ENCODE measurements at regions not wholly inside any gene's neighbourhood (a gene's known extent, or its start where the extent isn't known, plus 50 kb on each side); places are given as distances from the start of the nearest gene placed in this dataset.

DNA sequence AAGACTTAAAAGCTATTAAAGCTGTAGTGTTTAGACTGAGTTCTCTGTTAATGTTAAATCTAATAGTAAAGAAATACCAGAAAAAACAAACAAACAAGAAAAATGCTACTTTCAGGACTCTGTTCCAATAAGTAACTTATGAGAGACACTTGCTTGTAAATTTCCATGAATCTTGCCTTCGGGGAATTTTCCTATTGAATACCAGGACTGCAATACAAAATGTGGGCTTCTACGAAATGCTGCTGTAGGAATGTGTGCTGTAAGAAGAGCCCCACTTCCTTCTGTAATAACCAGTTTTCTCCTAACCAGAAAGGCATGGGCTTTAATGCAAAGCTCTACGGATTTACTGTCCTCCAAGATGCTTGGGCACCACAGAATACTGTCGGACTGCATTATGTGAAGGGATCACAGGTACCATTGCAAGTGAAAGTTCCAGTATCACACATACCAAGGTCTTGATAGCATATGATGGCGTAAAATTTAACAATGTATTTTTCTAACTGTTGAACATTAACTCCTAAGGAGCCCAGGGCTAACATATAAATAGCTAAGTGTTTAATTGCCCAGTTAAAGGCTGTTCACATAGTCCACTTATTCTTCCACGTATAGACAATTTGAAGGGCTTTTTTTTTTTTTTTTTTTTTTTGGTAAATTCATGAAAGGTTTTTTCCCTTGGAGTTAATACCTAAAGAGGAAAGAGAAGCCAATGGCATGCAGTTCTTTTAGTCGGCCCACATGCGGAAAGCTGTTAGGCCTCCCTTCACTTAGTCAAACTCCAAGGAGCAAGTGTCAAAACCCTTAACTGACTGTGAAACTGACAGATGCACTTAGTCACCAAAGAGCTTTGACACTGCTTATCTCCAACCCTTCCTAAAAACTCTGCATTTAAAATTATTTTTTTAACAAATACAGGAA, 564.0 kb upstream of the POU3F3 start:
- TF ChIP-seq, protein P1, sequence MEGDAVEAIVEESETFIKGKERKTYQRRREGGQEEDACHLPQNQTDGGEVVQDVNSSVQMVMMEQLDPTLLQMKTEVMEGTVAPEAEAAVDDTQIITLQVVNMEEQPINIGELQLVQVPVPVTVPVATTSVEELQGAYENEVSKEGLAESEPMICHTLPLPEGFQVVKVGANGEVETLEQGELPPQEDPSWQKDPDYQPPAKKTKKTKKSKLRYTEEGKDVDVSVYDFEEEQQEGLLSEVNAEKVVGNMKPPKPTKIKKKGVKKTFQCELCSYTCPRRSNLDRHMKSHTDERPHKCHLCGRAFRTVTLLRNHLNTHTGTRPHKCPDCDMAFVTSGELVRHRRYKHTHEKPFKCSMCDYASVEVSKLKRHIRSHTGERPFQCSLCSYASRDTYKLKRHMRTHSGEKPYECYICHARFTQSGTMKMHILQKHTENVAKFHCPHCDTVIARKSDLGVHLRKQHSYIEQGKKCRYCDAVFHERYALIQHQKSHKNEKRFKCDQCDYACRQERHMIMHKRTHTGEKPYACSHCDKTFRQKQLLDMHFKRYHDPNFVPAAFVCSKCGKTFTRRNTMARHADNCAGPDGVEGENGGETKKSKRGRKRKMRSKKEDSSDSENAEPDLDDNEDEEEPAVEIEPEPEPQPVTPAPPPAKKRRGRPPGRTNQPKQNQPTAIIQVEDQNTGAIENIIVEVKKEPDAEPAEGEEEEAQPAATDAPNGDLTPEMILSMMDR (IDR thresholded peaks at IDR 0.05; ENCODE audit: low read depth, low read length, missing control alignments) = no peak
- DNase-seq (ENCODE audit: low read depth) = no peak
- in situ Hi-C loops (cut with HindIII; ENCODE audit: low sequenced_read_pairs) = no loop called here
- H3K4me3 ChIP-seq (ENCODE audit: low read depth, low read length) = no peak overlapping the region

DNA sequence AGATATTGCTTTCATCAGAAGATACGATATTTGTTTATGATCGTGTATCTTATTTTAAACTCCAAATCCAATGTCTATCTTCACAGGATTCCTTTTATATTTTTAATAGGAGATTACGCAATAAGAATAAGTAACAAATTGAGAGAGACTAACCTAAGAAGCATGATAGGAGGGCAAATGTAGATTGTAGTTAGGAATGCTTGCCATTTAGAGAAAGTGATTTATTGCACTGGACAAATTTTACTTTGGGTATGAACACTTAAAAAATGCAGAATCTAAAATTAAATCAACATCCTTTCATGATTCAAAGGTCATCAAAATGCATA, 563.4 kb upstream of the POU3F3 start:
- TF ChIP-seq, protein P1 (IDR thresholded peaks at IDR 0.05; ENCODE audit: low read depth, low read length, missing control alignments) = no peak
- no peak for DNase-seq (ENCODE audit: low read depth)
- in situ Hi-C loops (cut with HindIII; ENCODE audit: low sequenced_read_pairs) = no loop called here
- H3K4me3 ChIP-seq (ENCODE audit: low read depth, low read length) = no peak overlapping the region

DNA sequence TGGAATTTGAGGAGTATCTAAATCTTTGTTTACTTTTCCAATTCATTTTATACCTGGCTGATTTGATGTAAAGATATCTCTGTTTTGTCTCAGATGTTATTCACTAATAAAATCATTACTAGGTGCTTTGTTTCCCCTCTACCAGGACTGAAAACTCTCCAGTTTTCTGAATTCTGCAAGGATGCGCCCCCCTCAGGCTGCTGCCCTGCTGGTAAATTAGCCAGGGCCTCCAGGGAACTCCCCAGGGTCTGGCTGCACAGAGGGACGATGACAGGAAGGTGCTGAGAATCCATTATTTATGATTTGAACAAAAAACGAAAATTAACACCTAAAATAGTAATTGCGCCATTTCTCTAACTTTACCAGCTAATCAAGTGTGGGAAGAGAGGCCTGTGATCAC, 541.2 kb upstream of the POU3F3 start:
- in situ Hi-C loops (cut with HindIII; ENCODE audit: low sequenced_read_pairs) = no loop called here
- TF ChIP-seq, protein P1 (IDR thresholded peaks at IDR 0.05; ENCODE audit: low read depth, low read length, missing control alignments) = peak; percentile 8
- no peak overlapping the region for H3K4me3 ChIP-seq (ENCODE audit: low read depth, low read length)
- no peak for DNase-seq (ENCODE audit: low read depth)

DNA sequence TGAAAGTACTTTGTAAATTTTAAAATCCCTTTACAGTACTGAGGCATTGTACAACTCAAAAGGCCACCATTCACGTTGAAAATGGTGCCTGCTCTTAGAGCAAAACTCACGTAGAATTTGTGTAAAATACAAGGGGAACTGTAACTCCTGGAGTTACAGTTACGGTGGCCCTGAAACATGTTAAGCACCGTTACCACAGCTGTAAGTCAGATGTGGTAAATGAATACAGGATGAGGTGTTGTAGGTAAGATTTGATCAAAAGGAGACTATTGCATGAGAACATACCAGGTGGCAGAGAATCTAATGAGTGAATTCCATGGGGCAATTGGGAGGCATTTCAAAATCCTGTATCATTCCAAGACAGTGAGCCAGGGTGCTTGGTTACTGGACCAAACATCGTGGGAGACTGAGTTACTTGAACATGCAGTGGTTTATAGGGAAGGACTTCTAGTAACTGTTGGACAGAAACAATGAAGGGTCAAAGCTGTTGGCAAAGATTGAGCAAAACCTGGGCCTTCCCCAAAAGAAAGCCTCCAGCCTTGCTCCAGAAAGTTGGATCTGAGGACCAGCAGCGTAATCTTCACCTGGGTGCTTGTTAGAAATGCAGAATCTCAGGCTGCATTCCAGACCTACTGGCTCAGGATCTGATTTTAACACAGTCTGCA, 535.8 kb upstream of the POU3F3 start:
- no peak overlapping the region for H3K4me3 ChIP-seq (ENCODE audit: low read depth, low read length)
- in situ Hi-C loops (cut with HindIII; ENCODE audit: low sequenced_read_pairs) = no loop called here
- TF ChIP-seq, protein P1 (IDR thresholded peaks at IDR 0.05; ENCODE audit: low read depth, low read length, missing control alignments) = no peak
- DNase-seq (ENCODE audit: low read depth) = peak; percentile 20

DNA sequence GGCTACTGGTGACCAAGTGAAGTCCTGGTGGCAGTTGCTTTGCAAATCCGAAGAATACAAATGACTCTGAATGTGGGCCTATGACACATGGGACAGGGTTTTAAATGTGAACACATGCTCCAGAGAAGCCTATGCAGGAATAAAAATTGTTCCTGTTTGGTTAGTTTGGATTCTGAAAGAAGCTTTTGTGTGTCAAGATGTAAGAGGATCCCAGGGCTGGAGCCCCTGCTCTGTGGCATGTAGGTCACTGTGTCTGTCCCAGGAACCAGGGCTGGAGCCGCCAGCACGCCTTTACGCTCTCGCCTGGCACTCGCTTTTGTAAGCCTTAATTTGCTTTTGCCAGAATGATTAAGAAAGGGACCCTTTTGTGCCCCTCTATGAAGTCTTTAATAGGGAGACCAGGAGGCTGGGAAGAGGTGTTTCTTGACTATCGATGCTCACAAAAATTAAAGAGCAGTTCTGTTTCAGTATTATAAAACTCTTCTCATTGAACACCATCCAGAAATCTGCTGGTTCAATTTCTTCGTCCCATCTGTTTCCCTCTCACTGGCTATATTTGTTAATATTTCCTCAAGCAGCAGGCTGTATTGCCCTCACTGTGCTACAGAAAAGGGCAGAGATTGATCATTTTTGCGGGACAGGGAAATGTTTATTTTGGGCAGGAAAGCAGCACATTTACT, 532.7 kb upstream of the POU3F3 start:
- peak; percentile 2 for DNase-seq (ENCODE audit: low read depth)
- in situ Hi-C loops (cut with HindIII; ENCODE audit: low sequenced_read_pairs) = no loop called here
- peak overlapping the region; percentile 1 for H3K4me3 ChIP-seq (ENCODE audit: low read depth, low read length)
- TF ChIP-seq, protein P1 (IDR thresholded peaks at IDR 0.05; ENCODE audit: low read depth, low read length, missing control alignments) = no peak

DNA sequence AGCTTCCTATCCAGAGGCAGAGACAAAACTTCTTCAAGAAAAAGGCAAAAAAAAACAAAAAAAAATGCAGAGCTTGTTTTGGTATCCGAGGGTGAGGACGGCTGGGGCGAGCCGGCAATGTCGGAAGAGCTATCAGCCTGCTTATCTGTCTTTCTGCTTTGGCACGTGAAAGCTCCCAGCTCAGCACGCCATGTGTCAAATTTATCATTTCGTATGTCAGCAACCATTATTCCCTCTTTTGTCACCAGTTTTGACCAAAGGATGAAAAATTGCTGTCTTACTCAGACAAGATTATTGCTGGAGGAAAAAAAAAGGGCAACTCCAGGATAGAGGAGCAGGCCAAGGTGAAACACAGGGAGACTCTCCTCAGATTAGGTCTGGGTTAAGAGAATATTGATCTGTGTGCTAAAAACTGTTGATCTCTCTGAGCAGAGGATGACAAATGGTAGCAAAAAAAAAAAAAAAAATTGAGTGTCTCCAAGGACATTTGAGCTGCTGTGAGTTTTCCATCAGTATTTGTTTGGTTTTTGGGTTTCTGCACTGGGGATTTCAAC, 532.0 kb upstream of the POU3F3 start:
- in situ Hi-C loops (cut with HindIII; ENCODE audit: low sequenced_read_pairs) = no loop called here
- TF ChIP-seq, protein P1 (IDR thresholded peaks at IDR 0.05; ENCODE audit: low read depth, low read length, missing control alignments) = no peak
- DNase-seq (ENCODE audit: low read depth) = no peak
- peak overlapping the region; percentile 1 for H3K4me3 ChIP-seq (ENCODE audit: low read depth, low read length)

Data from astrocyte of the cerebellum (primary cell).